Adipocyte (in vitro differentiated cells): ENCODE measurements at regions not wholly inside any gene's neighbourhood (a gene's known extent, or its start where the extent isn't known, plus 50 kb on each side); places are given as distances from the start of the nearest gene placed in this dataset.

Experiments used
- DNase-seq: peaks from one replicate; pipeline ENCODE4 v3.0.0-alpha.2; 2015; ENCODE audit warnings: low read depth
- H3K27me3 ChIP-seq: replicated peaks from 2 replicates; pipeline ENCODE4 v1.7.0; 2013; ENCODE audit warnings: mild to moderate bottlenecking, low read length, moderate library complexity; ENCODE audit not compliant: control insufficient read depth, insufficient read depth
- H3K36me3 ChIP-seq: 2 replicates; pipeline ENCODE4 v1.7.0; 2013; ENCODE audit warnings: low read length, mild to moderate bottlenecking, moderate library complexity; ENCODE audit not compliant: control insufficient read depth, insufficient read depth, severe bottlenecking
- H3K4me1 ChIP-seq: 2 replicates; pipeline ENCODE4 v1.7.0; 2013; ENCODE audit warnings: mild to moderate bottlenecking, low read length, moderate library complexity; ENCODE audit not compliant: control insufficient read depth, insufficient read depth
- H3K4me3 ChIP-seq: 2 replicates; pipeline ENCODE4 v1.7.0; 2013; ENCODE audit warnings: mild to moderate bottlenecking, low read length, moderate library complexity
- H3K9ac ChIP-seq: 2 replicates; pipeline ENCODE4 v1.7.0; 2013; ENCODE audit warnings: mild to moderate bottlenecking, low read length, moderate library complexity
- H3K9me3 ChIP-seq: 2 replicates; pipeline ENCODE4 v1.7.0; 2013; ENCODE audit warnings: mild to moderate bottlenecking, low read length, moderate library complexity; ENCODE audit not compliant: control insufficient read depth

- Histone ChIP-seq H3K9ac (no peak overlapping the region), H3K9me3 (no peaks in the 10 kb centered on the region), H3K27me3 (no peaks in the 10 kb centered on the region), H3K4me1 (no peaks in the 10 kb centered on the region), H3K4me3 (no peak overlapping the region), H3K36me3 (no peaks in the 10 kb centered on the region)
- DNase-seq, result no peak
Observed at GRCh38 chr9:16950051-16950450, 79.6 kb upstream of the BNC2 start.

DNA sequence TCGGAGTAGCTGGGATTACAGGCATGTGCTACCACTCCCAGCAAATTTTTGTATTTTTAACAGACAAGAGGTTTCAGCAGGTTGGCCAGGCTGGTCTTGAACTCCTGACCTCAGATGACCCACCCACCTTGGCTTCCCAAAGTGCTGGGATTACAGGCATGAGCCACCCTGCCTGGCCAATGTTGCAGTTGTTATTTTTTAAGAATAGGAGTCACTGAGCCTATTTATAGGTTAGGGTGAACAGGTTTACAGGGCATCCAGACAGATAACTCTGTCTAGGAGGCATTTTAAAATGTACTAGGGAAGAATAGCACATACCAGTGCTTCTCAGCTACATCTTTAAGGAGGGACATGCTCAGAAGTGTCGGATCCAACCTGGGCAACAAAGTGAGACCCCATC lies 60.1 kb upstream of the BNC2 start:
- peaks cover 7% of the 10 kb centered on the region for H3K4me1 ChIP-seq
- H3K4me3 ChIP-seq, result no peak overlapping the region
- no peaks in the 10 kb centered on the region for H3K27me3 ChIP-seq
- no peak overlapping the region for H3K9ac ChIP-seq
- no peak for DNase-seq
- no peaks in the 10 kb centered on the region for H3K36me3 ChIP-seq
- H3K9me3 ChIP-seq, result no peaks in the 10 kb centered on the region

GRCh38 chr9:16928179-16928945 lies 57.9 kb upstream of the BNC2 start:
- Histone ChIP-seq H3K4me3 (no peak overlapping the region), H3K27me3 (no peaks in the 10 kb centered on the region), H3K9ac (no peak overlapping the region), H3K36me3 (no peaks in the 10 kb centered on the region), H3K9me3 (no peaks in the 10 kb centered on the region), H3K4me1 (peaks cover 7% of the 10 kb centered on the region)
- no peak for DNase-seq

DNA sequence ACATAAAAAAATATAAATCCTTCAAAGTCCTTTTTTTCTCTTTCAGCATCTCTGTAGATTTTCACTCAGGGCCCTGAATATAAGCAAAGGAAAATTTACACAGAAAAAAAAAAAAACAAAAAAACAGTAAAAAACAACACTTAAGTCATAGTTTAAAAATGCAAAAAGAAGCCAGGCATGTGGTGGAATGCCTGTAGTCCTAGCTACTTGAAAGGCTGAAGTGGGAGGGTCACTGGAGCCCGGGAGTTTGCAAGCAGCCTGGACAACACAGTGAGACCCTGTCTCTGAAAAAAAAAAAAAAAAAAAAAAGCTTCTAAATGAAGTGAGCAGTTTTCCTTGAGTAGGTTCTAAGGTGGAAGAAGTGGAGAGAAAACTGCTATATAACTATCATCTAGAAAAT lies 55.0 kb upstream of the BNC2 start:
- Histone ChIP-seq H3K4me3 (no peak overlapping the region), H3K9ac (no peak overlapping the region), H3K9me3 (no peaks in the 10 kb centered on the region), H3K4me1 (peaks cover 7% of the 10 kb centered on the region), H3K36me3 (no peaks in the 10 kb centered on the region), H3K27me3 (no peaks in the 10 kb centered on the region)
- peak; percentile 49 for DNase-seq

DNA sequence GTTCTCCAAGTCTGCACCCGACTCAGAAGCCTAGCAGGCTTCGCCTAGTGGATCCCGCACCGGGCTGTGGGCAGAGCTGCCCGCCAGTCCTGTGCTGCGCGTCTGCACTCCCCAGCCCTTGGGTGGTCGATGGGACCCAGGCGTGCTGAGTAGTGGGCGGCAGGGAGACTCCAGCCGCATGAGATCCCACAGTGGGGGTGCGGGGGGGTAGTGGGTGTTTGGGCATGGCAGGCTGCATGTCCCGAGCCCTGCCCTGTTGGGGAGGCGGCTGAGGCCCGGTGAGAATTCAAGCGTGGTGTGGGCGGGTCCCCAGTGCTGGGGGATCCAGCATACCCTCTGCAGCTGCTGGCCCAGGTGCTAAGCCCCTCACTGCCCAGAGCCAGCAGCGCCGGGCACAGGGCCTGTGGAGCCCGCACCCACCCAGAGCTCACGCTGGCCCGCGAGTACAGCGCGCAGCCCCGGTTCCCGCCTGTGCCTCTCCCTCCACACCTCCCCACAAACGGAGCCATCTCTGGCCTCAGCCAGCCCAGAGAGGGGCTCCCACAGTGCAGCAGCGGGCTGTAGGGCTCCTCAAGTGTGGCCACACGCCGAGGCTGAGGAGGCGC lies 53.9 kb upstream of the BNC2 start:
- Histone ChIP-seq H3K9ac (no peak overlapping the region), H3K4me3 (no peak overlapping the region), H3K4me1 (peaks cover 7% of the 10 kb centered on the region)

GRCh38 chr9:16921855-16922254 lies 51.4 kb upstream of the BNC2 start:
- no peaks in the 10 kb centered on the region for H3K4me1 ChIP-seq
- no peak overlapping the region for H3K9ac ChIP-seq
- no peak for DNase-seq
- H3K9me3 ChIP-seq, result no peaks in the 10 kb centered on the region
- H3K36me3 ChIP-seq, result no peaks in the 10 kb centered on the region
- no peaks in the 10 kb centered on the region for H3K27me3 ChIP-seq
- H3K4me3 ChIP-seq, result no peak overlapping the region

More for the DNA sequence above, 53.9 kb upstream of the BNC2 start:
- DNase-seq, result no peak
- Histone ChIP-seq H3K27me3 (no peaks in the 10 kb centered on the region), H3K9me3 (no peaks in the 10 kb centered on the region), H3K36me3 (no peaks in the 10 kb centered on the region)
